HS-5 (cell line): ENCODE measurements at regions not wholly inside any gene's neighbourhood (a gene's known extent, or its start where the extent isn't known, plus 50 kb on each side); places are given as distances from the start of the nearest gene placed in this dataset.

Source experiments
- DNase-seq: peaks from one replicate; pipeline ENCODE4 v3.0.0-alpha.2; 2012; ENCODE audit warnings: low read depth

DNA sequence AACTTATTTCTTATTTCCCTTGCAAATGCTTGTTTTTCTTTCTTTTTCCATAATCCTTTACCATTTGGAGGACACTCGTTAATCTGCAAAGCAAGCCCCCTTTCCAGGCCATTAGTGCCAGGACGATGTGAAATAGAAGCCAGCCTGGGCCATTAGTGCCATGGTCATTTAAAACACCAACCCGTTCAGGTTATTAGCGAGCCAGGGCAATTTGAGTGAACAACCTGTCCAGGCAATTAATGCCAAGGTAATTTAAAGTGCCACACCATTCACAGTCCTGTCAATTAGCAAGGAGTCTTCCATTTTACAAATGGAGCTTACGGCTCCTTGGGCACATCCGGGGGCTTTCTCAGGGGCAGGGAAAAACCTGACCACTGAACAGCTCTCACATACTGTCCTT lies 370.6 kb downstream of the HRH4 start:
- DNase-seq: no peak

DNA sequence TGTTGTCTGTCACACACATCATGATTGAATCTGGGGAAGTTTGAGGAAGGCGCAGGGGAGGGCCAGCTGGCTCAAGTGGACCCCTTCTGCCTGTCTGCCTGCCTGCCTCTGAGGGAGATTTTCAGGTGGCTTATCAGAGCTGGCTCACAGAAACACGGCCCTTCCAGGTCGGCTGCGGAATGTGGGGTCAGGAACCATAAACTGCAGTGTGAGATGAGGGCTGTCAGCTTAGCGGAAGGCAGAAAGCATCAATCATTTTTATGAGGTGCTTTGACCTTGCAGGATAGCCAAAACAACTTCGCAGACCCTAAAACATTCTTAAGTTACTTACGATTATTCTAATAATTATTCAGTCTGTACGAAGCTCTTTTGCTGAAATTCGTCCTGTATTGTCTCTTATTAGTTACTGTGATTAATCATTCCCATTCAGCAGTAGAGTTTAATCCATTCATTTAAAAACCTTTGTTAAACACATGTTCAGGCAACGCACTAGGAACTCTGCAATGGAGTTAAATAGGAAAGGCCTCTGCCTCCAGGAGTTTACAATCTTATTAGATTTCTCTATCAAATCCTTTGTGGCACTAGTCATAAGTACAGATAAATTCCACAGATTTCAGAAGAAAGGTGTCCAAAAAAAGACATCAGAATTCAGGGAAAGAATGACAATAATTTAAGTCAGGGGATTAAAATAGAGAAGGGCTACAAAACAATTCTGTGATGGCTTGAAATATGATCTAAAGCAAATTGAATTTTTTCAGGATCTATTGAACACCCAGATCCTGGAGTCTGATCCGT lies 371.6 kb downstream of the HRH4 start:
- DNase-seq: no peak

DNA sequence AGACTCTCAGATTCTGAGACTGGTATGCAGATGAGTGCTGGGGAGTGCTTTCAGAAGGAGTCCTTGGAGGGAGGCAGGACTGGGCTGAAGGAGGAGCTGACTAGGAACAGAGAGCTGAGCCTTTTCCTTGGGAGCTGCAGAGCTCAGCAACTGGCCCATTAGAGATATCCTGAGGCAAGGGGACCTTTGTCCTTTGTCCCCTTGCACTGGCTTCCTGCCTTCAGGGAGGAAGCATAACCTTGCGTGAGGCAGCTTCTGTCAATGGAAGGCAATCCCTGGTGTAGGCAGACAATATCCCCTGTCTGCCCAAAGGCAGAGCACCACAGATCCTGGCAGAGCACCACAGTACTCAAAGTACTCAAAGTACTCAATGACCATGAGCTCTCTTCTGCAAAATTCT lies 375.3 kb downstream of the HRH4 start:
- no peak for DNase-seq

DNA sequence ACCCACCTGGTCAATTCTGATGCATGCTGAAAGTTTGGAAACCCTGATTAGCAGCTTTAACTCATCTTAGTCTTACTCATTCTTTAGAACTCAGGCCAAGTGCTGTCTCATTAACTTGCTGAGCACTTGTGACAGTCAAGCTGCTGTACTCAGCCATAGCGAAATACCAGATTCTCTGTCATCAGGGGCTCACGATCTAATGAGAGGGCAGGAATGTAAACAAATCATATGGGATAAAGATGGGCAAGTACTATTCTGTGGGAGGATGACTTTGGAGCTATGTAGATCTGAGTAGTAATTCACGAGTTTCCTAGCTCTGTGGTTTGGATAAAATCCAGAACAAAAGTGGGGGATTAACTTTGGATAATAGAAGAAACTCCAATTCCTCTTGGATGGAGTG lies 376.6 kb downstream of the HRH4 start:
- peak; percentile 81 for DNase-seq

DNA sequence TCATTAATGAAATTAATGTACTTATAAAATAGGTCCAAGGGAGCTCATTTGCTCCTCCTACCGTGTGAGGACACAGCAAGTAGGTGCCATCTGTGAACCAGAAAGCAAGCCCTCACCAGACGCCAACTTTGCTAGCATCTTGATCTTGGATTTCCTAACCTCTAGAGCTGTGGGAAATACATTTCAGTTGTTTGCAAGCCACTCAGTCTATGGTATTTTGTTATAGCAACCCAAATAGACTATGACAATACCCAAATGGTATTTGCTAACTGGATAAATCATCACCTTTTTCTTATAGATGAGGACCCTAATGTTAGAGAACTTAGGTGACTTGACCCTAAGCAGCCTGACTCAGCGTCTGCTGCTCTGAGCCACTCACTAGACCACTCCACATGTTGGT lies 379.6 kb downstream of the HRH4 start:
- DNase-seq: no peak

DNA sequence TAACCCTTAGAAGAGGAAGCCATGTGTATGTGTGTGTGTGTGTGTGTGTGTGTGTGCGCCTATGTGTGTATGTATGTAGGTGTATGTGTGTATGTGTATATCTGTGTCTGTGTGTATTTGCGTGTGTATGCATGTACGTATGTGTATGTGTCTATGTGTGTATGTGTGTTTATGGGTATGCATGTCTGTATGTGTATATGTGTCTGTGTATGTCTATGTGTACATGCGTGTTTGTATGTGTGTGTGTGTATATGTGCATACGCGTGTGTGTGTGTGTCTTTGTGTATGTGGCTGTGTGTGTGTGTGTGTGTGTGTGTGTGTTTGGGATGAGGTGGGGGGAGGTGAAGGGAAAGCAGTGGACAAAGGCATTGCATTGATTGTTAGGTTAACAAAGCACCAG lies 380.2 kb downstream of the HRH4 start:
- DNase-seq: no peak

DNA sequence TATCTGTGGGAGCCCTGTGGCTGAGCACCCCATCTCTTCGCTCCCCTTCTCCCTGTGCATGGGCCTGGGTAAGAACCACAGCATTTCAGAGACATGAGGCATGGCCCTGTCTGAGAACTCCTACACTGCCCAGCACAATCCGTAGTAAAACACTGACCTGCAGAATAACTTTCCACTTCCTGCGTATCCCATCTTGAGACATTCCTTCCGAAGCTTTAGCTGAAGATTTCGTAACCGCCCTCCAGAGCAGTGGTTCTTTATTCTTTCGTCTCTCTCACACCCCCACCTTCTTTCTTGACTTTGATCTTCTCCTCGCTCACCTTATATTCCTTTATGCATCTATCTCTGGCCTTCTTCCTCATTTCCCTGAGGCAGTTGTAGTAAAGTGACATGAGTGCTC lies 381.1 kb downstream of the HRH4 start:
- no peak for DNase-seq

DNA sequence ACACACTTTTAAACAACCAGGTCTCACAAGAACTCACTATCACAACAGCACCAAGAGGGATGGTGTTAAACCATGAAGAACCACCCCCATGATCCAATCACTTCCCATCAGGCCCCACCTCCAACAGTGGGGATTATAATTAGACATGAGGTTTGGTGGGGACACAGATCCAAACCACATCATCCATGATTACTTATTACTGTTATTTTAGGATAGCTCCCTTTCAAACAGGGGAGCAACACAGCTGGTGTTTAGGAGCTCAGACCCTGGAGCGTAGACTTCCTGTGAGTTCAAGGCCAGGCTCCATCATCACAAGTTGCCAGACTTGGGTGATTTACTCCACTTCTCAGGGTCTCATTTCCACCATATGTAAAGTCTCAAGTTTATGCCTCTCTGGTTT lies 382.7 kb downstream of the HRH4 start:
- no peak for DNase-seq

DNA sequence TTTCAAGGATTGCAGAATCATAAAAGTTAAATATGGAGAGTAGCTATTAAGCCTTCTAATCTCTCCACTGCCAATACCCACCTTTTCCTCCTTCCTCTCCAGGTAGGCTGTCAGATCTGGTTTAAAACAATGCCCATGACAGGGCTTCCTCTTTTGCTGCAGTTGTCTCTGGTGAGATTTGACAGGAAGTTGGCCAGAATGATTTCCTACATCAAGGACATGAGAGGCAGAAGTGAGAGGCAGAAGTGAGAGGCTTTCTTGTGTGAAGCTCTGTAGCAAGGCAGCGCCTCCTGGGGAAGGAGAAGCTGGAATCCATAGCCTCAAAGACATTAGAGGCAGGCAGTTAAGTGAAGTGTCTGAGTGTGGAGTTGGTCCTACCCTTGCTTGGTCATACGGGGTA lies 385.7 kb downstream of the HRH4 start:
- DNase-seq: no peak

DNA sequence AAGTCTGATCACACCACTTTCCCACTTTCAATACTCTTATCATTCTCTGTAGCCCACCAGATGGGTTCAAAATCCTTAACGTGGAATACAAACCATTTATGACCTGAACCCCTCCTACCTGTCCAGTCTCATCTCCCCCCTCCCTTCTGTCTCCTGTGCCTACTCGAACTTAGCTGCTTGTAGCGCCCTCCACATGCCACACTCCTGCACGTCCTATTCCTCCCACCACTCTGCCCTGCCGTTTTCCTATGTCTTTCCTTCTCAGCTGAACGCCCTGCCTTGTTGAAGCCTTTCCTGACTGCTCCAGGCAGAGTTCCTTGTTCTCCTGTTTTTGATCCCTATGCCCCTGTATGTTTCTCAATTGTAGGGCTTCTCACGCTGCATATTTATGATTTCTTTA lies 390.1 kb downstream of the HRH4 start:
- DNase-seq: no peak

DNA sequence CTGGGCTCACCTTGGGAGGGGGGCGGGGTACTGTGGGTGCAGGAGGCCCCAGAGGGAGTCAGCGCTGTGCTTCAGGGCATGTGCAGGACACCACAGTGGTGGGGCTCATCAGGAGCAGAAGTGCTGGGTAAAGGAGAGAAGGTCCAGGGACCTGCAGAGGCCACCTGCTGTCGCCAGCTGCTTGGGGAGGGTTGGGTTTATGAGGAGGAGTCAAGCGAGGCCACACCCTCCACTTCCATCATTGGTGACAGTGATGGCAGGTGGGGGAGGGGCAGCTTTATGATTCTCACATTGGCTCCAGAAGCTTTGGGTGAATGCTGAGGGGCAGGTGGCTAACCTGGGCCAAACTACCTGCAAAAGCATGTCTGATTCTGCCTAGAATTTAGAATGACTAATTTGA lies 392.6 kb downstream of the HRH4 start:
- DNase-seq: no peak

DNA sequence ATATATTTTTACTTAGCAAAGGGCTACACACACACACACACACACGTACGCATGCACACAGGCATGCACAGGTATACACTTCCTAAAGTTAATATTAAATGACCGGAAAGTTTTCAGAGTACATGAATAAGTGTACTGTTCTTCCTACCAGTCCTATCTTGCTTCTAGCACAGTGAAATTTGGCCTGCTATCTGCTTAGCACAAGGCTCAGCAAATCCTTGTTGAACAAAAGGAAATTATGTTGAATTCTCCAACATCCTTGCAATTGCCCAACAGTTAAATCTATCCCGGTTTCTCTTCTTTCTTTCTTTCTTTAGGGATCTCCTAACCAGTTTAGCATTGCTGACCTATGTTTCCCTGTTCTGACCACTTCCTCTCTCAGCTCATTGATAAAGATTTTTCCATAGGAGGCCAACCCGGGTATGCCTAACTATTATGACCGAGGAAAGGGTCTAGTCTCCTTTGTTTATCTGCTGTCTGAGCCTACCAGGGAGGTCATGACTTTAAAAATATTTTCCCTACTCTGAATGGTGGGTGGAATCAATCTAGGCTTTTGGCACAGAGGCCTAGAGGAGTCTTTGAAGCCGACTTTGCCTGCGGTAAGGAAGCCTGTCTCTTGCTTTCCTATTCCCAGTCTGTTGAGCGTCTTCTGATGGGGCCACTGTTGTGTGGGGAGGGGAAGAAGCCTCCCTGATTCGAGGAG lies 400.7 kb downstream of the HRH4 start:
- DNase-seq: no peak

DNA sequence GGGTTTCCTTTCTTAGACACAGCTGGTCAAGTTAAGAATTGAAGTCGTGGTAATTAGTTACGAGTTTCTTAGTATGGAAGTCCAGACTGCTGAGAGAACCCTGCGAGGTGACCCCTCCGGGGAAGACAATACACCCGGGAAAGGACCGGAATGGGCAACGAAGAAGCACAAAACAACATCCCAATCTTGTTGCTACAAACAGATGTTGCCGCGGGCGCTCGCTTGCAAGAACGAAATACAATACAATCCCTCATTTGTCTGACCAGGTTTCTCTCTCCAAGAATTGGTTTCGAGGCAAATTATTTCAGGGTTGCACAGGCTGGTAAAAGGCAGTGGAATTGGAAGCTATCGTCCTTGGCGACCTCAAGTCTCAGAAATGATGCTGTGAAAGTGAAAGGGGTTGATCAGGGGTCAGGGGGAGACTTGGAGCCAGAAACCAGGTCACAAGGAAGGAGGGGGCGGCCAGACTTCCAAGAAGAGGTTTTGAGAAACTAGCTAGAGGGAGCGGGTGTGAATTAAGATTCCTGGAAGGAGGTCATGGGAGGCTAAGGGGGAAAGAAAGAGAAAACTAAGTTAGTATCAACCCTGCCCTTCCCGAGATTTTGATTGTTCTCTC lies 401.9 kb downstream of the HRH4 start:
- DNase-seq: no peak

DNA sequence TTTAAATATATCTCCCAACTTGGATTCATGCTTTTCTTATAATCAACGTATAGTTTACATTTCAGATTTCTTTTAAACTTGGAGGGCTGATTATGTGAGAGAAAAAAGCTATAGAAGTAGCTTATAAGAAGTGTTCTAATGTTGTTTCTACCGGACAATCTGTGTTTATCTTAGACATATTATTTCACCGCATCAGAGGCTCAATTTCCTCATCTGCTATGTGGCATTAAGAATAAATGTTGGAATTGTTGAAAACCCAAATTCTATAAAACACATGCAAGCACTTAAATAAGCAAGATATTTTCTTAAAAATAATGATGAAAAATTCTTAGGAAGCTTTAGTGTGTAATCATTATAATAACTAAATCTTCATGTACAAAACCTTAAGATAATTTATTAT lies 407.9 kb downstream of the HRH4 start:
- DNase-seq: no peak

DNA sequence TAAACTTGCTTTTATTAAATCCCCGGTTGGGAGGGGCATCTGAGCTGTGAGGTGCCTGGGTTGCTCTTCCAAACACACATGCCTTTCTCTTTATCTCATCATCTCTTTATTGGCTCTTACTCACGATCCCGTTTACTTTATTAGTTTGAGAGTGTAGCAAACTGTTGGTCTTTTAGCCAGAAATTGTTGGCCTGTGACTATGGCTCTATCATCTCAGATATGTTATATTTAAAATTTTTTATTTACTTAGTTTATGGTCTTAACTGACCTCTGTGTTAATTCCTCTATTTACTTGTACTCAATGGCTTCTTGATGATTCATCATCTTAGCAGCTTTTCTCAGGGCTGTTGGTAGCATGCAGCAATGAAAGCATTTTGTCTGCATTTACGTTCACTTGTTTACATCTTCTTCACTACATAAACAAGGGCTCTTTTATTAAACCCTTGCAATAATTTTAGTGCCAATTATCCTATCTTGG lies 408.4 kb downstream of the HRH4 start:
- peak; percentile 38 for DNase-seq

DNA sequence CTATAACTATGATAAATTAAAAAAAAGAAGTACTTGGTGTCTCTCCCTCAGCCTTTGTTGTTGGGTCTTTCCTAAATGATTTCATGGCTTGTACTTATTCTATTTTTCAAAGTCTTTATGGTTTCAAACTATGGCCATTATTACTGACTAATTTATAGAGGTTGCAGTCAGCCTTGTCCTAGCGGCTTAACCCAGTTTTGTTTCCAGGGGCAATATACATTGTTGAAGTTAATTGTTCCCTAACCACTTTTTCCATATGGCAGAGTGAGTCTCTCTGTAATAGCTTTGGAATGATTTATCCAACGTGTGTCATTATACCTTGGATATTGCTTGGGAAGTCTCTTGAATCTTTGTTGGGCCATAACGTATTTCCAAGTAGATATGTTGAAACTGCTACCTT lies 408.8 kb downstream of the HRH4 start:
- no peak for DNase-seq

DNA sequence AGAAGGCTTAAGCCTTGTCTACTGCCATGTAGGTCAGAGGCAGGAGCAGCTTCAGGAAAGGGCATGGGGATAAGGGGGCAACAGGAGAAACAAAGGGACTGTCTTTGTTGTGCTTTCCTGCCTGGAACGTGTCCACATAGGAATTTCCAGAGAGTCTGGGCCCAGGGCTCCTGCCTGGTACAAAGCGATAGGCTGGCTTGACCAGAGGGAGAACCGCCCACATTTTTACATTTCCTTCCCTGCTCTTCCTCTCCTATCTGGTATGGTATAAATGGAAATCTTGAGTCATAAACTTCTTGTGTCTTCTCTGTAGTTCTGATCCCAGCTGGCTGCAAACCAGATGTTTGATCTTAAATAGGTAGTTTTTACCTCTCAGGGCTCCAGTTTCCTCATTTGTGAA lies 414.8 kb downstream of the HRH4 start:
- no peak for DNase-seq

DNA sequence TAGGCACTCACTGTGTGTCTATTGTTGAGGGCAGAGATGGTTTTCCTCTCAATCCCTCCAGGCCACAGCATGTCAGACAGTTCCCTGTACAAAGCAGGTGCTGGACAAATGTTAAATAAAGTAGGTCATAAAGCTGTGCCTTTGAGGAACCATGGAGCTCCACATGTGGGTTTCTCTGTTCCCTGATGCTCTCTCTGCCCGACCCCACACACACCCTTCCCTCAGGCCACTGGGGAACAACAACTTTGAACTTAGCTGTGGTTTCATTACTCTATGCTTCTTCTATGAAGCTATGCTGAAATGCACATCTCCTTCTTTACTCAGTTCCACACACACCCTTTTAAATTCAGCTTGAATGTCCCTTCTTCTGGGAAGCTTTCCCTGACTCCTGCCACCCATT lies 415.3 kb downstream of the HRH4 start:
- DNase-seq: no peak

DNA sequence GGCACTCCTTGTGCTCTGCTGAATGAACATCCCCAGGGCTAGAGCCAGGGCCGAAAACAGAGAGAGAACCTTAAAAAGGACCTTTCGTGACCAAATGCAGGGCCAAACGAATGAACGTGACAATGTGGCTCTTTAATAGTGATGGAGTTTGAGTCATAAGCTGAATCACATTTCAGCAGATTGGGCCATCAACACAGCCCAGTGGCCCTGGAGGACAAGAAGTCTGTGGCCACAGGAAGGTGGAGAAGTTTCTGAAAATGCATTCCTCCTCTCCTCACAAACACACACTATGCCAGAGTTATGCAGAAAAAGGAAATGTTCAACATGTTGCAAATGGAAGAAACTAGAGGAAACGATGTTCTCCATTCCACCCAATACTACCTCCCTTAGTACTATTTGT lies 415.8 kb downstream of the HRH4 start:
- no peak for DNase-seq

DNA sequence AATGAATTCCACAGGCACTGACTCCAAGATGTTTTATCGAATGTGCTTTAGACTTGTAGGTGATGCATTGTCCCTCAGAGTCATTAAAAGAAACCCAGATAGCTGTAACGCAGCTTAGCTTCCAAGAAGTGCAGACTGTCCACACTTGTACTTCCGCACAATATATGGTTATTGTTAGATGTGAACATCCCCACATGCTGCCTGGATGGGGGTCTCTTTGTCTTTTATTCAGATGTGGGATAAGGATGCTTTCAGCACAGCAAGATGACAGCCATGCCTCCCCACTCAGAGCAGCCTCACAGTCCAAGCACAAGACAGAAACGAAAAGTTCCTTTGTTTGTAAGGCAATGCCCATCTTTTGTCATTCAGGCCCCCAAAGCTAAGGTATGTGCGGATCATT lies 416.6 kb downstream of the HRH4 start:
- DNase-seq: no peak

DNA sequence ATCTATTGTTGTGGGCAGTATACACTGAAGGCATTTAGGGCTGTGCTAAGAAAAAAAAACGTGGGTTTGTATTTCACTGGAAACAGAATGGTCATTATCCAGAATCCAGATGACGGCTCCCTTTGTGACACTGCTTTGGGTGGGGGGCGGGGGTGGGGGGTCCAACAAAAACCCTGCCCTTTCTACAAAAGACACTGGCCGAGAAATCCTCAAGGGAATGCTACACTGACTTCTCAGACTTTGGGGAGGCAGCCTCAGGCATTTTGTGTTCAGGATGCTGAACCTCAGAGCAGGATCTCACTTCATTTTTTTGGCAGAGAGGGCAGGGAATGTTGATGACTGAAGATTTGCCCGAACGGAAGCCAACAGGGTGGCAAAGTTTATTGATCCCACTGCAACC lies 417.1 kb downstream of the HRH4 start:
- no peak for DNase-seq

DNA sequence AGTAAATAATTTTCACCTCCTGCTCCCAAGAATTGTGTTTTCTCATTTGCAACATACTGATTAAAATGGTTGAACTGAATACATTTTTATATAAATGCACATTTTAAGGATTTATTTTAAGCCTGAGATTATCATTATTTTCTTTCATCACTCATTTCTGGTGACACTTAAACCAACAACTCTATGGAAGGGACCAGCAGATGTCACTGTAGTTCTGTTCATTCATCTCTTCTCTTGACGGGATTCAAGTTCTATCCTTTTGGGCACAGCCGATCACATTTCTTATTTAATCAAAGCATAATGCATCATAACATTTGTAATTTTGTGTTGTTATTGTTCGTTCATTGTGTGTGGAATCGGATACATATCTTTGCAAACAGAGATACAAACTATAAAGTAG lies 417.9 kb downstream of the HRH4 start:
- peak; percentile 23 for DNase-seq

DNA sequence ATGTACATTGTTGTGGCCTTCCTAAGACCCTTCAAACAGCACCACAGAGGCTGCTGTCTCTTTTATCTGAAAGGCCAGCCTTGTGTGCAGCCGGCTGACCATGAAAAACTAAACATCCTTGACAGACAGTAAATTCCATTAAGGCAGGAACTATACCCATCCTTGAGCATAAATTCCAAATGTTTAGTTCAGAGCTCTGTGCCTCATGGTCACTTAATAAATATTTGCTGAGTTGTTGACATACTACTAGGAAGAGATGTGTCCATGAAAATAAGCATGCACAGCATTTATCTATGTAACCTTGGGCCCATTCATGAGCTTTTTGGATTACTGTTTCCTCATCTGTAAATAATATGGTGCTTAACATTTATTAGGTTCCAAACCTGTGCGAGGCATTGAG lies 424.8 kb downstream of the HRH4 start:
- DNase-seq: no peak
